Neural progenitor cell (in vitro differentiated cells): ENCODE measurements at regions not wholly inside any gene's neighbourhood (a gene's known extent, or its start where the extent isn't known, plus 50 kb on each side); places are given as distances from the start of the nearest gene placed in this dataset.

Experiments
- DNase-seq: peaks from one replicate; pipeline ENCODE4 v3.0.0-alpha.2; 2016; ENCODE audit warnings: low spot score
- H2AFZ ChIP-seq: fragments of 200-600 bp; sonication (generic); replicated peaks from 2 replicates; pipeline ENCODE4 v1.6.1; 2016; ENCODE audit warnings: antibody characterized with exemption
- H3F3A ChIP-seq: fragments of 200-600 bp; sonication (generic); 2 replicates; pipeline ENCODE4 v1.6.1; 2016; ENCODE audit warnings: antibody characterized with exemption, low read depth
- H3K27ac ChIP-seq: fragments of 200-600 bp; sonication (generic); 2 replicates; pipeline ENCODE4 v1.5.1; 2016; ENCODE audit warnings: mild to moderate bottlenecking
- H3K27me3 ChIP-seq: fragments of 200-600 bp; sonication (generic); 2 replicates; pipeline ENCODE4 v1.6.1; 2016; ENCODE audit warnings: mild to moderate bottlenecking, moderate library complexity
- H3K36me3 ChIP-seq: fragments of 200-600 bp; sonication (generic); 2 replicates; pipeline ENCODE4 v1.5.1; 2016
- H3K4me1 ChIP-seq: fragments of 200-600 bp; sonication (generic); 2 replicates; pipeline ENCODE4 v1.6.1; 2016; ENCODE audit warnings: mixed run types
- H3K4me2 ChIP-seq: fragments of 200-600 bp; sonication (generic); 2 replicates; pipeline ENCODE4 v1.6.1; 2016
- H3K4me3 ChIP-seq: fragments of 200-600 bp; sonication (generic); 2 replicates; pipeline ENCODE4 v1.5.1; 2016
- H3K79me2 ChIP-seq: fragments of 200-600 bp; sonication (generic); 2 replicates; pipeline ENCODE4 v1.6.1; 2016; ENCODE audit warnings: low read depth
- H3K9ac ChIP-seq: fragments of 200-600 bp; sonication (generic); 2 replicates; pipeline ENCODE4 v1.6.1; 2016
- H3K9me3 ChIP-seq: fragments of 200-600 bp; sonication (generic); 2 replicates; pipeline ENCODE4 v1.5.1; 2016; ENCODE audit warnings: low read depth
- H4K20me1 ChIP-seq: fragments of 200-600 bp; sonication (generic); 2 replicates; pipeline ENCODE4 v1.6.1; 2016; ENCODE audit warnings: low read depth
- H3K27ac Mint-ChIP-seq: 3 replicates; pipeline ENCODE4 v1.8.0; 2021; ENCODE audit warnings: mixed read lengths
- H3K27me3 Mint-ChIP-seq: 2 replicates; pipeline ENCODE4 v1.8.0; 2022; ENCODE audit warnings: low read depth, mild to moderate bottlenecking, inconsistent platforms, moderate library complexity, mixed read lengths; ENCODE audit not compliant: insufficient read depth
- H3K36me3 Mint-ChIP-seq: 3 replicates; pipeline ENCODE4 v1.8.0; 2021; ENCODE audit warnings: mixed read lengths
- H3K4me1 Mint-ChIP-seq: 3 replicates; pipeline ENCODE4 v1.8.0; 2021; ENCODE audit warnings: mixed read lengths
- H3K4me3 Mint-ChIP-seq: 3 replicates; pipeline ENCODE4 v1.8.0; 2021; ENCODE audit warnings: mild to moderate bottlenecking, moderate library complexity, mixed read lengths
- H3K9me3 Mint-ChIP-seq: 3 replicates; pipeline ENCODE4 v1.8.0; 2020; ENCODE audit warnings: mixed read lengths
- EZH2 ChIP-seq: fragments of 200-600 bp; sonication (generic); IDR thresholded peaks from 2 replicates; pipeline ENCODE4 v1.6.1; 2017; ENCODE audit warnings: antibody characterized with exemption, mild to moderate bottlenecking, moderate library complexity
- EZH2phosphoT487 ChIP-seq: fragments of 200-600 bp; sonication (generic); IDR thresholded peaks from 2 replicates; pipeline ENCODE4 v1.6.1; 2017; ENCODE audit warnings: antibody characterized with exemption
- TF ChIP-seq, protein P1 (sequence below): fragments of 200-600 bp; sonication (generic); IDR thresholded peaks from 2 replicates; pipeline ENCODE4 v1.5.1; 2017; ENCODE audit warnings: antibody characterized with exemption, mild to moderate bottlenecking

DNA sequence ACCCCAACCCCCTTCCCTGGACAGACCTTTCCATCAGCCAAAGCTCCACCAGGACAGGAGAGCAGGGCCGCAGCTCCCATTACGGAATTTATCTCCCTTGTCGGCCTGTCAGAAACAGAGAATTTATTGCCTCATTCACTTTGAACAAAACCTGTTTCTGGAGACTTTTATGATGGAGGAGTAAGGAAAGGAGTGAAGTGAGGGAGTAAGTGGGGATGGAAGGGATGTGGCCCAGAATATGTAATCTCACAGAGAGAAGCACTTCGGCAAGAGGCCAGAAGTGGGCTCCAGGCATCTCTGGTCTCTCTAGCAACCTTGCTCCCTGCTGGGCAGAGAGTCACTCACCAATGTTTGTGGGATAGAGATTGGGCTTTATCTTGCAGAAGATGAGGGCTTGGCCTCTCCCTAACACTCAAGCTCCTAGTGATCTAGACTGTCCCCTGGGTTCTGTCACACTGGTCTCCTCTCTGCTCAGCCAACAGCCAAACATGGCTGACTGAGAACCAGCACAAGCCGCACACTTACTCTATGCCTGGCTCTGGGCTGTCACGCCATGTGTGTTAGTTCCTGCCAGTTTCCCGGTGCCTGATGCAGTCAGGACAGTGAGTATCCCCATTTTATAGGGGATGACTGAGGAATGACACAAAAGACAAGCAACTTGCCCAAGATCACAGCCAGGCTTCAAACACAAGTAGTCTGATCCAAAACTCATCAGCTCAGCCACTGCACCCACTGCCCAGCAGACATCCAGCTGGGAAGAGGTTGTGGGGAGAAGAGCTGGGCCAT, 149.4 kb upstream of the ZMIZ1 start:
- Histone ChIP-seq H3K9ac (no peak overlapping the region), H3K4me2 (no peak overlapping the region), H3K27ac (no peak overlapping the region), H4K20me1 (no peaks in the 10 kb centered on the region), H3K9me3 (no peaks in the 10 kb centered on the region), H3K4me1 (peaks cover 30% of the 10 kb centered on the region), H3K36me3 (no peaks in the 10 kb centered on the region), H2AFZ (no peak overlapping the region), H3K79me2 (no peaks in the 10 kb centered on the region), H3F3A (peaks cover 25% of the 10 kb centered on the region), H3K27me3 (peaks cover 15% of the 10 kb centered on the region), H3K4me3 (no peak overlapping the region)
- H3K4me1 Mint-ChIP-seq, result peaks cover 73% of the 10 kb centered on the region
- no peaks in the 10 kb centered on the region for H3K36me3 Mint-ChIP-seq
- H3K9me3 Mint-ChIP-seq, result no peaks in the 10 kb centered on the region
- peak overlapping the region; percentile 26 for H3K27ac Mint-ChIP-seq
- TF ChIP-seq EZH2 (no peak), EZH2phosphoT487 (no peak)
- TF ChIP-seq, protein P1, sequence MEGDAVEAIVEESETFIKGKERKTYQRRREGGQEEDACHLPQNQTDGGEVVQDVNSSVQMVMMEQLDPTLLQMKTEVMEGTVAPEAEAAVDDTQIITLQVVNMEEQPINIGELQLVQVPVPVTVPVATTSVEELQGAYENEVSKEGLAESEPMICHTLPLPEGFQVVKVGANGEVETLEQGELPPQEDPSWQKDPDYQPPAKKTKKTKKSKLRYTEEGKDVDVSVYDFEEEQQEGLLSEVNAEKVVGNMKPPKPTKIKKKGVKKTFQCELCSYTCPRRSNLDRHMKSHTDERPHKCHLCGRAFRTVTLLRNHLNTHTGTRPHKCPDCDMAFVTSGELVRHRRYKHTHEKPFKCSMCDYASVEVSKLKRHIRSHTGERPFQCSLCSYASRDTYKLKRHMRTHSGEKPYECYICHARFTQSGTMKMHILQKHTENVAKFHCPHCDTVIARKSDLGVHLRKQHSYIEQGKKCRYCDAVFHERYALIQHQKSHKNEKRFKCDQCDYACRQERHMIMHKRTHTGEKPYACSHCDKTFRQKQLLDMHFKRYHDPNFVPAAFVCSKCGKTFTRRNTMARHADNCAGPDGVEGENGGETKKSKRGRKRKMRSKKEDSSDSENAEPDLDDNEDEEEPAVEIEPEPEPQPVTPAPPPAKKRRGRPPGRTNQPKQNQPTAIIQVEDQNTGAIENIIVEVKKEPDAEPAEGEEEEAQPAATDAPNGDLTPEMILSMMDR, result no peak
- H3K27me3 Mint-ChIP-seq, result peaks cover 14% of the 10 kb centered on the region
- H3K4me3 Mint-ChIP-seq, result no peak overlapping the region
- DNase-seq, result no peak

DNA sequence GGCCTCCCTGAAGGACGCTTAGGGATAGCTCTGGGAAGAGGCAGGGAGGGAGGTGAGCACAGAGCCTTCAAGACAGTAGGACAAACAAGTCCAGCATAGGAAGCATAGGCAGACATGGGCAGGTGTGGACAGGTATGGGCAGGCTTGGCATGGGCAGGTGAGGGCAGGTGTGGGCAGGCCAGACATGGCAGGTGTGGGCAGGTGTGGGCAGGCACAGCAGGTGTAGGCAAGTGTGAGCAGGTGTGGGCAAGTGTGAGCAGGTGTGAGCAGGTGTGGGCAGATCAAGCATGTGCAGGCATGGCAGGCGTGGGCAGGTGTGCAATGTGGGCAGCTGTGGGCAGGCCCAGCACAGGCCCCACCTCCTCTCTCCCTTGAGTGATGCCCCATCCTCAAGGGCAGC, 148.8 kb upstream of the ZMIZ1 start:
- no peak overlapping the region for H3K4me3 ChIP-seq
- peaks cover 23% of the 10 kb centered on the region for H3K4me1 ChIP-seq
- H4K20me1 ChIP-seq, result no peaks in the 10 kb centered on the region
- H3K4me2 ChIP-seq, result no peak overlapping the region
- H3K4me1 Mint-ChIP-seq, result peaks cover 73% of the 10 kb centered on the region
- H3K36me3 Mint-ChIP-seq, result no peaks in the 10 kb centered on the region
- no peak for TF ChIP-seq EZH2
- TF ChIP-seq, protein P1, result no peak
- TF ChIP-seq EZH2phosphoT487, result no peak
- no peak overlapping the region for H3K27ac ChIP-seq
- no peaks in the 10 kb centered on the region for H3K79me2 ChIP-seq
- H3K4me3 Mint-ChIP-seq, result no peak overlapping the region
- H3K36me3 ChIP-seq, result no peaks in the 10 kb centered on the region
- H3K9me3 Mint-ChIP-seq, result no peaks in the 10 kb centered on the region
- peaks cover 9% of the 10 kb centered on the region for H3K27me3 ChIP-seq
- peaks cover 18% of the 10 kb centered on the region for H3F3A ChIP-seq
- H3K27ac Mint-ChIP-seq, result no peak overlapping the region
- peaks cover 11% of the 10 kb centered on the region for H3K27me3 Mint-ChIP-seq
- no peak for DNase-seq
- H3K9me3 ChIP-seq, result no peaks in the 10 kb centered on the region
- H3K9ac ChIP-seq, result no peak overlapping the region
- no peak overlapping the region for H2AFZ ChIP-seq

DNA sequence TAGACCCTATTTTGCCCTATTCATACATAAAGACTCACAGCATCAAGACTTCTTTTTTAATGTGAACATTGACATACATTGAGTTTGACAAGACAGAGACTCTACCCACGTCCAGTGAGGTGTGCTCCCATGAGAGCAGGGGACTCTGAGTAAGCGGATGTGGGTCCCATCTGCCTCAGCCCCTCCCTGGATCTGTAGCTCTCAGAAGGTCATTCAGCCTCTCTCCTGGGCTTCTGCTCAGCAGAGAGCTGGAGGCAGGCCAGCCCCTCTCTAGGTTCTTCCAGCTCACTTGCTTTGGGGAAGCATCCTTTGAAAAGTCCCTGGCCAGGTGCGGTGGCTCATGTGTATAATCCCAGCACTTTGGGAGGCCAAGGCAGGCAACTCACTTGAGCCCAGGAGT, 146.9 kb upstream of the ZMIZ1 start:
- Histone ChIP-seq H4K20me1 (no peaks in the 10 kb centered on the region), H3K9me3 (no peaks in the 10 kb centered on the region), H3K4me3 (no peak overlapping the region), H3K27ac (no peak overlapping the region), H3K27me3 (no peaks in the 10 kb centered on the region), H2AFZ (no peak overlapping the region), H3K4me2 (no peak overlapping the region), H3K36me3 (no peaks in the 10 kb centered on the region), H3F3A (peaks cover under 1% of the 10 kb centered on the region), H3K4me1 (peaks cover 12% of the 10 kb centered on the region), H3K9ac (no peak overlapping the region), H3K79me2 (no peaks in the 10 kb centered on the region)
- no peak for TF ChIP-seq EZH2
- no peak for TF ChIP-seq EZH2phosphoT487
- TF ChIP-seq, protein P1, result no peak
- DNase-seq, result no peak
- Mint-ChIP-seq H3K36me3 (no peaks in the 10 kb centered on the region), H3K9me3 (no peaks in the 10 kb centered on the region), H3K27ac (no peak overlapping the region), H3K4me3 (no peak overlapping the region), H3K4me1 (peaks cover 57% of the 10 kb centered on the region), H3K27me3 (peaks cover 10% of the 10 kb centered on the region)
